Naive B cell (primary cell): ENCODE measurements at regions not wholly inside any gene's neighbourhood (a gene's known extent, or its start where the extent isn't known, plus 50 kb on each side); places are given as distances from the start of the nearest gene placed in this dataset.

Experiments
- ATAC-seq, 2 donors: fragments of 150-1000 bp; cut with Tn5 transposase; 2 replicates each; pipeline ENCODE4 v1.10.0; 2021; ENCODE audit warnings: low read depth in 2 of 2, mild to moderate bottlenecking in 2 of 2, moderate library complexity in 2 of 2
- DNase-seq: peaks from one replicate; pipeline ENCODE4 v3.0.0; 2022
- H3K27ac Mint-ChIP-seq, 6 donors: one replicate each; pipeline ENCODE4 v1.8.0; 2020 to 2022; ENCODE audit warnings: mild to moderate bottlenecking in 6 of 6, mixed read lengths in 6 of 6, moderate library complexity in 5 of 6, inconsistent platforms in 2 of 6
- H3K27me3 Mint-ChIP-seq, 3 donors: one replicate each; pipeline ENCODE4 v1.8.0; 2021 to 2022; ENCODE audit warnings: mixed read lengths in 3 of 3, mild to moderate bottlenecking in 1 of 3
- H3K36me3 Mint-ChIP-seq, 2 donors: one replicate each; pipeline ENCODE4 v1.8.0; 2020 to 2022; ENCODE audit warnings: mixed read lengths in 2 of 2, inconsistent platforms in 1 of 2, mild to moderate bottlenecking in 1 of 2
- H3K4me1 Mint-ChIP-seq, 3 donors: one replicate each; pipeline ENCODE4 v1.8.0; 2020 to 2022; ENCODE audit warnings: mixed read lengths in 3 of 3, inconsistent platforms in 1 of 3, mild to moderate bottlenecking in 1 of 3, moderate library complexity in 1 of 3
- H3K4me3 Mint-ChIP-seq, 8 donors: one replicate each; pipeline ENCODE4 v1.8.0; 2020 to 2022; ENCODE audit warnings: mild to moderate bottlenecking in 8 of 8, mixed read lengths in 8 of 8, moderate library complexity in 8 of 8, inconsistent platforms in 2 of 8
- H3K9me3 Mint-ChIP-seq, 7 donors: one replicate each; pipeline ENCODE4 v1.8.0; 2020 to 2022; ENCODE audit warnings: mixed read lengths in 7 of 7, mild to moderate bottlenecking in 5 of 7, inconsistent platforms in 2 of 7, moderate library complexity in 1 of 7

GRCh38 chr1:199399996-199400724 is 627.4 kb upstream of the NR5A2 start:
- no peaks in the 10 kb centered on the region for H3K36me3 Mint-ChIP-seq
- ATAC-seq = peak; percentile 83
- DNase-seq = peak; percentile 59
- H3K9me3 Mint-ChIP-seq = peaks cover 0 to 3% (median 0%) of the 10 kb centered on the region in 7 donors
- no peaks in the 10 kb centered on the region for H3K27me3 Mint-ChIP-seq
- H3K4me1 Mint-ChIP-seq = peaks cover 53 to 60% (median 60%) of the 10 kb centered on the region in 3 donors
- peak overlapping the region; percentile 57 to 88 (median 80) for H3K4me3 Mint-ChIP-seq
- peak overlapping the region; percentile 93 to 98 (median 96) for H3K27ac Mint-ChIP-seq

GRCh38 chr1:199403531-199404116 is 623.9 kb upstream of the NR5A2 start:
- Mint-ChIP-seq H3K27ac (peak overlapping the region in 2 of 6 donors; percentile 10 to 64), H3K4me1 (peaks cover 41 to 60% (median 56%) of the 10 kb centered on the region in 3 donors), H3K36me3 (no peaks in the 10 kb centered on the region), H3K9me3 (peaks cover 0 to 3% (median 0%) of the 10 kb centered on the region in 7 donors), H3K4me3 (peak overlapping the region in 4 of 8 donors; percentile 38 to 81 (median 60)), H3K27me3 (no peaks in the 10 kb centered on the region)
- peak; percentile 28 for DNase-seq
- ATAC-seq = peak; percentile 13

DNA sequence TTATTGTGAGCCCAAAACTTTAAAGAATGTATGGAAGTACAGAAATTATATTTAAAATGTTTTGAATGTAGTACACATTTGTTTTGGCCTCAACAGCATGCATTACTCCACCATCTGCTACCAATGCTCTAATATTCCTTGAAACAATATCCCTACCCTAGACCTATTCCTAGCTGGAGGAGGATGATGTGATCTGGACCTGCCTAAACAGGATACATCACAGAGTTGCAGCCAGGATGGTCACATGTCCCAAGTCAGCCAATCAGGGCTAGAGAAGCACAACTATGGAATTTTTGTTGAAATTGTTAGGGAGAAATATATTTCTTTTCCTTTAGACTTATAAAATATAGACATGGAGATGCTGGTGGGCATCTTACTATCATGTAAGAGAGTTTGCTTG is 623.3 kb upstream of the NR5A2 start:
- no peaks in the 10 kb centered on the region for H3K36me3 Mint-ChIP-seq
- no peak for ATAC-seq
- no peak for DNase-seq
- peaks cover 0 to 3% (median 0%) of the 10 kb centered on the region in 7 donors for H3K9me3 Mint-ChIP-seq
- peak overlapping the region in 5 of 8 donors; percentile 6 to 81 (median 34) for H3K4me3 Mint-ChIP-seq
- no peaks in the 10 kb centered on the region for H3K27me3 Mint-ChIP-seq
- H3K4me1 Mint-ChIP-seq = peaks cover 36 to 56% (median 51%) of the 10 kb centered on the region in 3 donors
- peak overlapping the region in 5 of 6 donors; percentile 43 to 69 (median 50) for H3K27ac Mint-ChIP-seq

- H3K4me3 Mint-ChIP-seq = no peak overlapping the region
- no peaks in the 10 kb centered on the region for H3K27me3 Mint-ChIP-seq
- DNase-seq = no peak
- H3K36me3 Mint-ChIP-seq = no peaks in the 10 kb centered on the region
- peak overlapping the region in 3 of 6 donors; percentile 24 to 70 (median 46) for H3K27ac Mint-ChIP-seq
- peaks cover 31 to 51% (median 45%) of the 10 kb centered on the region in 3 donors for H3K4me1 Mint-ChIP-seq
- no peak for ATAC-seq
- H3K9me3 Mint-ChIP-seq = peaks cover 0 to 3% (median 0%) of the 10 kb centered on the region in 7 donors
Measured at GRCh38 chr1:199404976-199405375, 622.5 kb upstream of the NR5A2 start.

GRCh38 chr1:199405634-199406196 is 621.8 kb upstream of the NR5A2 start:
- Mint-ChIP-seq H3K4me3 (no peak overlapping the region), H3K27me3 (no peaks in the 10 kb centered on the region), H3K9me3 (no peaks in the 10 kb centered on the region), H3K36me3 (no peaks in the 10 kb centered on the region), H3K4me1 (peaks cover 31 to 51% (median 45%) of the 10 kb centered on the region in 3 donors), H3K27ac (peak overlapping the region in 2 of 6 donors; percentile 46 to 55)
- ATAC-seq (no peak), DNase-seq (no peak)

GRCh38 chr1:199410462-199410861 is 617.0 kb upstream of the NR5A2 start:
- H3K9me3 Mint-ChIP-seq = peaks cover 0 to 4% (median 0%) of the 10 kb centered on the region in 7 donors
- DNase-seq = peak; percentile 21
- H3K4me1 Mint-ChIP-seq = peaks cover 21 to 33% (median 27%) of the 10 kb centered on the region in 3 donors
- peak; percentile 87 to 97 for ATAC-seq
- no peaks in the 10 kb centered on the region for H3K36me3 Mint-ChIP-seq
- H3K4me3 Mint-ChIP-seq = peak overlapping the region in 3 of 8 donors; percentile 4 to 37 (median 7)
- H3K27me3 Mint-ChIP-seq = no peaks in the 10 kb centered on the region
- H3K27ac Mint-ChIP-seq = peak overlapping the region in 4 of 6 donors; percentile 1 to 61 (median 24)

DNA sequence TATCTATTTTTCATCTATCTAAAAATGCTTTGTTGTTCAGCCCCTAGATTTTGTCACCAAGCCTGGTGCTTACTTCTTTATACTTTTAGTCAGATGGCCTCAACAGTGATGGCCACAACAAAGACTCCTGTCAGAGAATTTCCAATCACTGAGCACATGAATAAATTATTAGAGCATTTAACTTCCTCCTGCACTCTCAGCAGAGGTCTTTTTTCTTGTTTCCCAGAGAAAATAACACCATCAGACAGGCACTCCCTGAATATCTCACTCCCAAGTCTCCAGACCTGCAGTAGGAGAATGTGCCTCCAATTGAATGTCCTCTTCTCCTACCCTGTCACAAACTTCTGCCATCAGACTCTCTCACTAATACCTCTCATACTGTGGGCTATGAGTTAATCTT is 616.0 kb upstream of the NR5A2 start:
- H3K36me3 Mint-ChIP-seq = peaks cover 3 to 4% of the 10 kb centered on the region in 2 donors
- H3K4me1 Mint-ChIP-seq = peaks cover 21 to 28% (median 22%) of the 10 kb centered on the region in 3 donors
- H3K27me3 Mint-ChIP-seq = no peaks in the 10 kb centered on the region
- no peak for ATAC-seq
- H3K9me3 Mint-ChIP-seq = peaks cover 0 to 11% (median 8%) of the 10 kb centered on the region in 7 donors
- no peak for DNase-seq
- peak overlapping the region in 5 of 8 donors; percentile 8 to 45 (median 23) for H3K4me3 Mint-ChIP-seq
- peak overlapping the region in 1 of 6 donors; percentile 64 for H3K27ac Mint-ChIP-seq

GRCh38 chr1:199422206-199422605 is 605.3 kb upstream of the NR5A2 start:
- DNase-seq (no peak), ATAC-seq (no peak)
- peaks cover 0 to 7% (median 7%) of the 10 kb centered on the region in 3 donors for H3K4me1 Mint-ChIP-seq
- H3K27ac Mint-ChIP-seq = no peak overlapping the region
- H3K4me3 Mint-ChIP-seq = no peak overlapping the region
- peaks cover 0 to 5% of the 10 kb centered on the region in 2 donors for H3K36me3 Mint-ChIP-seq
- no peaks in the 10 kb centered on the region for H3K27me3 Mint-ChIP-seq
- H3K9me3 Mint-ChIP-seq = peaks cover 0 to 18% (median 10%) of the 10 kb centered on the region in 7 donors

DNA sequence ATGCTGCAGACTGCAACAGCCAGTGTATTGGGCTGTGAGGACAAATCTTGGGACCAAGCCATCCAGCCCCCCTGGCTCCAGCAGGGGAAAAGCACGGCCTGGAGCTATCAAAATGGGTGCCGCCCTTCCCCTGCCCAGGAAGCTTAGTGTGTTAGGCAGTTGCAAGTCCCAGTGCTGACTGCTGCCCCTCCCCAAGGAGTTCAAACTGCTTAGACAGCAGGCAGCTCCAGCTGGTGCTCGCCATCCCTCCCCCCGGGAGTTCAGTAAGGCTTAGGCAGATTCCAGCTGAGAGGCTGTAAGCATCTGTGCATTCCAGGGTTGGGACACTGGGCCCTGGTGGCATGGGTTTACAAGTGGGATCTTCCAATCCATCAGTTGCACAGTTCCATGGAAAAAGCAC is 579.6 kb upstream of the NR5A2 start:
- no peak overlapping the region for H3K27ac Mint-ChIP-seq
- H3K4me1 Mint-ChIP-seq = no peaks in the 10 kb centered on the region
- no peak for ATAC-seq
- H3K4me3 Mint-ChIP-seq = no peak overlapping the region
- peaks cover 0 to 18% (median 6%) of the 10 kb centered on the region in 3 donors for H3K27me3 Mint-ChIP-seq
- DNase-seq = no peak
- H3K9me3 Mint-ChIP-seq = peaks cover 0 to 12% (median 3%) of the 10 kb centered on the region in 7 donors
- peaks cover 0 to 16% of the 10 kb centered on the region in 2 donors for H3K36me3 Mint-ChIP-seq

DNA sequence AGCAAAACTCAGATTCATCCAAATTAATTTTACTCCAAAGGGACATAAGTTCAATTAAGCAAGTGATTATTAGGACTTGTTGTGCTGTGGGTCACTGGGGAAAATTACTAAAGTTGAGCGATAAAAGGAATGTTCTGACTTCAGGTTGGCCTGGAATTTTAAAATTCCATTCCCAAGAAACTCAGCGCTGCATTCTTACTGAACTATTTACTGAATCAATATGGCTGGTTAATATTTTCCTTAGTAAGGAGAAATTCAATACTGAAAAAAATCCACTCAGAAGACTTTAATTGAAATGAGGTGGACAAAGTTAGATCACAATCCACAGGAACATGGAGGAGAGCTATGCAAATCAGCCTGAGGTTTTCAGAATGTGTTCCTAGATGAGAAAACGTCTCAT is 578.9 kb upstream of the NR5A2 start:
- peaks cover 0 to 18% (median 6%) of the 10 kb centered on the region in 3 donors for H3K27me3 Mint-ChIP-seq
- no peak overlapping the region for H3K27ac Mint-ChIP-seq
- H3K4me1 Mint-ChIP-seq = no peaks in the 10 kb centered on the region
- no peak overlapping the region for H3K4me3 Mint-ChIP-seq
- DNase-seq = no peak
- peaks cover 0 to 8% (median 3%) of the 10 kb centered on the region in 7 donors for H3K9me3 Mint-ChIP-seq
- H3K36me3 Mint-ChIP-seq = peaks cover 0 to 16% of the 10 kb centered on the region in 2 donors
- no peak for ATAC-seq

- H3K27ac Mint-ChIP-seq = no peak overlapping the region
- peaks cover 0 to 18% (median 6%) of the 10 kb centered on the region in 3 donors for H3K27me3 Mint-ChIP-seq
- H3K9me3 Mint-ChIP-seq = peaks cover 0 to 8% (median 3%) of the 10 kb centered on the region in 7 donors
- DNase-seq (no peak), ATAC-seq (no peak)
- H3K36me3 Mint-ChIP-seq = peaks cover 0 to 16% of the 10 kb centered on the region in 2 donors
- H3K4me1 Mint-ChIP-seq = no peaks in the 10 kb centered on the region
- H3K4me3 Mint-ChIP-seq = no peak overlapping the region
Measured at GRCh38 chr1:199449221-199449620, 578.3 kb upstream of the NR5A2 start.

- DNase-seq (no peak), ATAC-seq (no peak)
- Mint-ChIP-seq H3K36me3 (peaks cover 0 to 16% of the 10 kb centered on the region in 2 donors), H3K4me3 (no peak overlapping the region), H3K9me3 (peaks cover 0 to 8% (median 3%) of the 10 kb centered on the region in 7 donors), H3K4me1 (no peaks in the 10 kb centered on the region), H3K27me3 (peaks cover 0 to 18% (median 6%) of the 10 kb centered on the region in 3 donors), H3K27ac (no peak overlapping the region)
Measured at GRCh38 chr1:199449681-199450080, 577.8 kb upstream of the NR5A2 start.

DNA sequence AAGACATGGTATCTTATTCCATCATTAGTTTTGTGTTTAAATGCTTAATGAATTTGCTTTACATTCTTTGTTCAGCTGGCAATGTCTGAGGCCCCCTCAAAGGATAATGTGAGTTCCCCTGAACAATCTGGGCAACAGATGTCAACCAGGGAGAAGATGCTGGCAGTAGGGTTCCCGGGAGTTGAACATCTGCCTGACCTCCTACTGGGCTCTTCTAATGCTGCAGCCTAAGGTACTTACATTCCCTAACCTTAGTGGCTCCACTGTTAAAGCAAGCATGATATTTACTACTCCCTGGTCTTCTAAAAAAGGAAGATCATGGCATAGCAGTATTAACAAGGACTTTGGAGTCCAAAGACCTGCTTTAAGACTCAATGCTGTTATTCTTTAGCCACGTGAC is 574.9 kb upstream of the NR5A2 start:
- Mint-ChIP-seq H3K9me3 (peaks cover 0 to 4% (median 0%) of the 10 kb centered on the region in 7 donors), H3K27me3 (peaks cover 0 to 10% (median 6%) of the 10 kb centered on the region in 3 donors), H3K4me1 (no peaks in the 10 kb centered on the region), H3K4me3 (no peak overlapping the region), H3K36me3 (no peaks in the 10 kb centered on the region), H3K27ac (no peak overlapping the region)
- DNase-seq (no peak), ATAC-seq (no peak)
